ENCODE measurements at regions not wholly inside any gene's neighbourhood (a gene's known extent, or its start where the extent isn't known, plus 50 kb on each side); places are given as distances from the start of the nearest gene placed in this dataset.
"Not testable (repeated sequence)": the region's sequence is repeated elsewhere in the genome, so short reads cannot be mapped to it uniquely, and the experiment has no call there.

- intact Hi-C loops (cut with DNase I) = no loop called here
- Histone ChIP-seq H3K4me1 (no peaks in the 10 kb centered on the region), H3K9me3 (no peaks in the 10 kb centered on the region), H3K36me3 (no peaks in the 10 kb centered on the region), H3K4me3 (no peak overlapping the region), H3K27me3 (no peaks in the 10 kb centered on the region), H3K27ac (replicated peaks in 1 of 4) (no peak overlapping the region)
- WGBS = 93% methylated on average over 3 of the region's 3 CpGs
- no peak for DNase-seq (ENCODE audit: extremely low spot score)
- TF ChIP-seq POLR2A (IDR thresholded peaks at IDR 0.05; ENCODE audit: low read depth) = no peak
- no peak for TF ChIP-seq POLR2AphosphoS5 (IDR thresholded peaks at IDR 0.05)
- no peak for TF ChIP-seq CTCF (IDR thresholded peaks at IDR 0.05)
Observed at GRCh38 chr5:125978015-125978414, 445.2 kb upstream of the GRAMD2B start.

- no peak for DNase-seq (ENCODE audit: extremely low spot score)
- H3K4me1 ChIP-seq = no peaks in the 10 kb centered on the region
- no peak for TF ChIP-seq POLR2AphosphoS5 (IDR thresholded peaks at IDR 0.05)
- TF ChIP-seq CTCF (IDR thresholded peaks at IDR 0.05) = no peak
- TF ChIP-seq EP300 (IDR thresholded peaks at IDR 0.05) = no peak
- H3K36me3 ChIP-seq = no peaks in the 10 kb centered on the region
- no peak overlapping the region for H3K27ac ChIP-seq (replicated peaks in 1 of 4)
- intact Hi-C loops (cut with DNase I) = no loop called here
- 72% methylated on average over 4 of the region's 4 CpGs for WGBS
- H3K9me3 ChIP-seq = no peaks in the 10 kb centered on the region
- no peaks in the 10 kb centered on the region for H3K27me3 ChIP-seq
- no peak overlapping the region for H3K4me3 ChIP-seq
Observed at GRCh38 chr5:125979636-125980035, 443.6 kb upstream of the GRAMD2B start.

- Histone ChIP-seq H3K9me3 (no peaks in the 10 kb centered on the region), H3K4me1 (no peaks in the 10 kb centered on the region), H3K36me3 (no peaks in the 10 kb centered on the region), H3K27me3 (no peaks in the 10 kb centered on the region), H3K4me3 (no peak overlapping the region), H3K27ac (replicated peaks in 1 of 4) (no peak overlapping the region)
- intact Hi-C loops (cut with DNase I) = no loop called here
- no peak for DNase-seq (ENCODE audit: extremely low spot score)
- TF ChIP-seq POLR2A (IDR thresholded peaks at IDR 0.05; ENCODE audit: low read depth) (no peak), CTCF (IDR thresholded peaks at IDR 0.05) (no peak), POLR2AphosphoS5 (IDR thresholded peaks at IDR 0.05) (no peak), EP300 (IDR thresholded peaks at IDR 0.05) (no peak)
Observed at GRCh38 chr5:125981016-125981415, 442.2 kb upstream of the GRAMD2B start.

- Histone ChIP-seq H3K27me3 (no peaks in the 10 kb centered on the region), H3K4me1 (no peaks in the 10 kb centered on the region), H3K27ac (replicated peaks in 1 of 4) (no peak overlapping the region), H3K4me3 (no peak overlapping the region), H3K36me3 (no peaks in the 10 kb centered on the region), H3K9me3 (no peaks in the 10 kb centered on the region)
- no peak for DNase-seq (ENCODE audit: extremely low spot score)
- intact Hi-C loops (cut with DNase I) = no loop called here
- 95% methylated on average over 2 of the region's 2 CpGs for WGBS
- TF ChIP-seq EP300 (IDR thresholded peaks at IDR 0.05) (no peak), POLR2A (IDR thresholded peaks at IDR 0.05; ENCODE audit: low read depth) (no peak), POLR2AphosphoS5 (IDR thresholded peaks at IDR 0.05) (no peak), CTCF (IDR thresholded peaks at IDR 0.05) (no peak)
Observed at GRCh38 chr5:125987677-125988255, 435.4 kb upstream of the GRAMD2B start.

- DNase-seq (ENCODE audit: extremely low spot score) = no peak
- H3K4me3 ChIP-seq = no peak overlapping the region
- H3K9me3 ChIP-seq = no peaks in the 10 kb centered on the region
- no peaks in the 10 kb centered on the region for H3K27me3 ChIP-seq
- H3K4me1 ChIP-seq = no peaks in the 10 kb centered on the region
- 43% methylated on average over 4 of the region's 4 CpGs for WGBS
- TF ChIP-seq CTCF (IDR thresholded peaks at IDR 0.05) (no peak), POLR2A (IDR thresholded peaks at IDR 0.05; ENCODE audit: low read depth) (no peak), POLR2AphosphoS5 (IDR thresholded peaks at IDR 0.05) (no peak), EP300 (IDR thresholded peaks at IDR 0.05) (no peak)
- H3K27ac ChIP-seq (replicated peaks in 1 of 4) = no peak overlapping the region
- no peaks in the 10 kb centered on the region for H3K36me3 ChIP-seq
- intact Hi-C loops (cut with DNase I) = no loop called here
Observed at GRCh38 chr5:125992050-125992449, 431.2 kb upstream of the GRAMD2B start.

- intact Hi-C loops (cut with DNase I) = not testable (repeated sequence)
Observed at GRCh38 chr5:125999271-126000030, 423.8 kb upstream of the GRAMD2B start.

More at GRCh38 chr5:125999271-126000030, 423.8 kb upstream of the GRAMD2B start:
- H3K27ac ChIP-seq (replicated peaks in 1 of 4); DNase-seq (ENCODE audit: extremely low spot score); H3K27me3 ChIP-seq; H3K36me3 ChIP-seq; H3K9me3 ChIP-seq; H3K4me3 ChIP-seq: not testable (repeated sequence)
- peaks cover 26 to 29% (median 28%) of the 10 kb centered on the region in 4 donors for H3K4me1 ChIP-seq
- WGBS = 95% methylated on average over 5 of the region's 5 CpGs

Data from esophagus muscularis mucosa (tissue), 4 donors.